ENCODE measurements at regions not wholly inside any gene's neighbourhood (a gene's known extent, or its start where the extent isn't known, plus 50 kb on each side); places are given as distances from the start of the nearest gene placed in this dataset.

- TF ChIP-seq ZNF462 (CRISPR knock-in tag; IDR thresholded peaks at IDR 0.05) (no peak), CREB1 (CRISPR knock-in tag; IDR thresholded peaks at IDR 0.05; ENCODE audit: low read depth) (no peak)
These were observed 217.0 kb downstream of the SATB1 start (continued) for GRCh38 chr3:18208091-18208490.

GRCh38 chr3:18207226-18207625 is 217.9 kb downstream of the SATB1 start:
- peaks cover 2% of the 10 kb centered on the region for H3K27me3 Mint-ChIP-seq (ENCODE audit: insufficient read depth, low read depth, poor library complexity)
- no peaks in the 10 kb centered on the region for H3K9me3 Mint-ChIP-seq
- no peaks in the 10 kb centered on the region for H3K27me3 ChIP-seq (ENCODE audit: insufficient read depth)
- no peaks in the 10 kb centered on the region for H3K36me3 ChIP-seq (ENCODE audit: insufficient read depth)
- DNase-seq (ENCODE audit: low spot score) (no peak), ATAC-seq (no peak)
- no peaks in the 10 kb centered on the region for H3K79me2 ChIP-seq (replicated peaks; ENCODE audit: insufficient read depth)
- no peaks in the 10 kb centered on the region for H4K20me1 ChIP-seq (replicated peaks; ENCODE audit: insufficient read depth)
- no peak overlapping the region for H3K4me2 ChIP-seq
- no peak overlapping the region for H3K4me3 Mint-ChIP-seq
- H3K4me1 ChIP-seq (ENCODE audit: insufficient read depth): peaks cover 8% of the 10 kb centered on the region; the same call in 1 of the 2 replicates
- no peak overlapping the region for H3K4me3 ChIP-seq
- H2AFZ ChIP-seq: no peak overlapping the region
- H3K9me2 ChIP-seq (ENCODE audit: insufficient read depth): no peaks in the 10 kb centered on the region
- no peak overlapping the region for H3K27ac ChIP-seq (ENCODE audit: low read depth)
- H3K36me3 Mint-ChIP-seq (ENCODE audit: low read depth): no peaks in the 10 kb centered on the region
- no peak overlapping the region for H3K27ac Mint-ChIP-seq
- peaks cover 7% of the 10 kb centered on the region; the same call in 2 of the 3 replicates for H3K4me1 Mint-ChIP-seq
- no peaks in the 10 kb centered on the region for H3F3A ChIP-seq (replicated peaks; ENCODE audit: low read depth)
- no peak for TF ChIP-seq JUNB (IDR thresholded peaks at IDR 0.05; ENCODE audit: unreplicated experiment)
- no peak for TF ChIP-seq REST (IDR thresholded peaks at IDR 0.05; ENCODE audit: unreplicated experiment)
- TF ChIP-seq ETS1 (IDR thresholded peaks at IDR 0.05): no peak
- TF ChIP-seq NANOG (IDR thresholded peaks at IDR 0.05; ENCODE audit: borderline replicate concordance): no peak
- no peak for TF ChIP-seq POLR2AphosphoS5 (IDR thresholded peaks at IDR 0.05; ENCODE audit: low read depth)
- TF ChIP-seq CTCF (conservative IDR thresholded peaks at IDR 0.05; ENCODE audit: low read depth in 2 of 2): no peak
- no peak for TF ChIP-seq CREB1 (CRISPR knock-in tag; IDR thresholded peaks at IDR 0.05; ENCODE audit: low read depth)
- no peak for TF ChIP-seq ZNF331 (CRISPR knock-in tag; IDR thresholded peaks at IDR 0.05; ENCODE audit: low read depth)
- no peak for TF ChIP-seq ZNF114 (CRISPR knock-in tag; IDR thresholded peaks at IDR 0.05)
- TF ChIP-seq EZH2 (IDR thresholded peaks at IDR 0.05; ENCODE audit: low read depth, unreplicated experiment): no peak
- no peak for TF ChIP-seq STAT1 (IDR thresholded peaks at IDR 0.05; ENCODE audit: unreplicated experiment)
